ENCODE measurements at regions not wholly inside any gene's neighbourhood (a gene's known extent, or its start where the extent isn't known, plus 50 kb on each side); places are given as distances from the start of the nearest gene placed in this dataset.

GRCh38 chr3:168591587-168591986 lies 495.9 kb upstream of the GOLIM4 start:
- DNase-seq (ENCODE audit: low read depth), result no peak
- TF ChIP-seq, protein P1, sequence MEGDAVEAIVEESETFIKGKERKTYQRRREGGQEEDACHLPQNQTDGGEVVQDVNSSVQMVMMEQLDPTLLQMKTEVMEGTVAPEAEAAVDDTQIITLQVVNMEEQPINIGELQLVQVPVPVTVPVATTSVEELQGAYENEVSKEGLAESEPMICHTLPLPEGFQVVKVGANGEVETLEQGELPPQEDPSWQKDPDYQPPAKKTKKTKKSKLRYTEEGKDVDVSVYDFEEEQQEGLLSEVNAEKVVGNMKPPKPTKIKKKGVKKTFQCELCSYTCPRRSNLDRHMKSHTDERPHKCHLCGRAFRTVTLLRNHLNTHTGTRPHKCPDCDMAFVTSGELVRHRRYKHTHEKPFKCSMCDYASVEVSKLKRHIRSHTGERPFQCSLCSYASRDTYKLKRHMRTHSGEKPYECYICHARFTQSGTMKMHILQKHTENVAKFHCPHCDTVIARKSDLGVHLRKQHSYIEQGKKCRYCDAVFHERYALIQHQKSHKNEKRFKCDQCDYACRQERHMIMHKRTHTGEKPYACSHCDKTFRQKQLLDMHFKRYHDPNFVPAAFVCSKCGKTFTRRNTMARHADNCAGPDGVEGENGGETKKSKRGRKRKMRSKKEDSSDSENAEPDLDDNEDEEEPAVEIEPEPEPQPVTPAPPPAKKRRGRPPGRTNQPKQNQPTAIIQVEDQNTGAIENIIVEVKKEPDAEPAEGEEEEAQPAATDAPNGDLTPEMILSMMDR (conservative IDR thresholded peaks at IDR 0.05; ENCODE audit: low read length), result no peak
- H3K4me3 ChIP-seq (ENCODE audit: low read length), result no peak overlapping the region

DNA sequence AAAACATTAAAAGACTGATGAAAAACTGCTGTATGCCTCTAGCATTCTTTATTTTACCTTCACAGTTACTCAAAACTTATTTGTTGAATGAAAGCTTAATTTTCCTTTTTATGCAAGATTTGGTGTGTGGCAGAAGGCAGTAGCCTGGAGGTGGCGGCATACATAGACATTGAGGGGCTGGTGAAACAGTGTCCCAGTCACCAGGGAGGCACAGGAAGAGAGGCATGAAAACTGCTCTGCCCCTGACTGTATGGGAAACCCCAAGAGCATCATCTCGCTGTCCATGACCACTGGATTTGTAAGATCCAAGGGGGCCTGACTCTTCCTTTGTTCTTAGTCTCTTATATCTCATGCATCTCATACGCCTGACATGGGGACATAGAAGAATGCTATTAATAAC lies 493.7 kb upstream of the GOLIM4 start:
- DNase-seq (ENCODE audit: low read depth), result no peak
- no peak overlapping the region for H3K4me3 ChIP-seq (ENCODE audit: low read length)
- TF ChIP-seq, protein P1 (conservative IDR thresholded peaks at IDR 0.05; ENCODE audit: low read length), result no peak

DNA sequence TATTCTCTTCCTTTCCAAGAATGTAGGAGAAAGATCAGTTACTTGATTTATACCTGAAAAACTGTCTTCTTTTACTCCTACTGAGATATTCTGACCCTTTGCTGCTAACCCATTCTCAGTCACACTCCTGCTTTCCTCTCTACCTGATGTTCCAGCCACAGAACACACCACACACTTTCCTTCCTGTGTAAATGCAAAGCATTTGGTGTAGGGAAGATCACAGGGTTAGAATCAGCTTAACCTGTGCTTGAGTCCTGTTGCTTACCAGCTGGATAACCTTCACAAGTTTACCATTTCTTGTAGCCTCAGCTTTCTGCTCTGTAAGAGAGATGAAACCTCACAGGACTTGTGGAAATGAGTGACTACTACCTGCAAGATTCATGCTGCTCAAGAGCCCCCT lies 489.8 kb upstream of the GOLIM4 start:
- TF ChIP-seq, protein P1 (conservative IDR thresholded peaks at IDR 0.05; ENCODE audit: low read length), result no peak
- no peak overlapping the region for H3K4me3 ChIP-seq (ENCODE audit: low read length)
- DNase-seq (ENCODE audit: low read depth), result no peak

DNA sequence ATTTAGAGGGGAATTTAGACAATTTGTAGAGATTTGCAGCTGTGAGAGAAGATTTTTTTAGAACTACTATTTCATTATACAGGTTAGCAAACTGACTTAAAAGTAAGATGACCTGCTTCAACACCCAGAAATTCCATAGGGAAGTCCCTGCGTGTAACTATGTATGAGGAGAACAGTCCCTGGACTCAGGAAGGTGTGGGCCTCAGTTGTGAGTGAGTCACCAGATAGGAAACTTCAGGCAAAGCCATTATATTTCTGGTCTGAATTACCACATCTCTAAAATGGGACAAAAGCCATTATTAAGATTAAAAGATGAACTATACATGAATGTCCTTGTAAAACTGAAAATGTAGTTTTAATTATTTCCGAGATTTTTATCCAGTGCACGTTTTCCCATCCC lies 488.3 kb upstream of the GOLIM4 start:
- no peak for DNase-seq (ENCODE audit: low read depth)
- TF ChIP-seq, protein P1 (conservative IDR thresholded peaks at IDR 0.05; ENCODE audit: low read length), result no peak
- H3K4me3 ChIP-seq (ENCODE audit: low read length), result no peak overlapping the region

GRCh38 chr3:168582503-168582902 lies 486.8 kb upstream of the GOLIM4 start:
- no peak overlapping the region for H3K4me3 ChIP-seq (ENCODE audit: low read length)
- DNase-seq (ENCODE audit: low read depth), result no peak
- TF ChIP-seq, protein P1 (conservative IDR thresholded peaks at IDR 0.05; ENCODE audit: low read length), result no peak

- no peak overlapping the region for H3K4me3 ChIP-seq (ENCODE audit: low read length)
- TF ChIP-seq, protein P1 (conservative IDR thresholded peaks at IDR 0.05; ENCODE audit: low read length), result no peak
- DNase-seq (ENCODE audit: low read depth), result no peak
Observed at GRCh38 chr3:168581771-168582225, 486.1 kb upstream of the GOLIM4 start.

- no peak overlapping the region for H3K4me3 ChIP-seq (ENCODE audit: low read length)
- TF ChIP-seq, protein P1 (conservative IDR thresholded peaks at IDR 0.05; ENCODE audit: low read length), result no peak
- no peak for DNase-seq (ENCODE audit: low read depth)
Observed at GRCh38 chr3:168579010-168579409, 483.3 kb upstream of the GOLIM4 start.
